ENCODE measurements at regions not wholly inside any gene's neighbourhood (a gene's known extent, or its start where the extent isn't known, plus 50 kb on each side); places are given as distances from the start of the nearest gene placed in this dataset.

GRCh38 chr3:76638006-76638405 is 401.9 kb upstream of the ROBO2 start:
- Histone ChIP-seq H3K4me1 (ENCODE audit: insufficient read depth, low read length) (peaks cover 7% of the 10 kb centered on the region), H3K9ac (ENCODE audit: low read depth, low read length) (no peak overlapping the region), H3K36me3 (ENCODE audit: insufficient read depth, low read length) (no peaks in the 10 kb centered on the region), H3K9me3 (ENCODE audit: control insufficient read depth, insufficient read depth, low read length) (no peaks in the 10 kb centered on the region)

GRCh38 chr3:76643623-76644304 is 396.1 kb upstream of the ROBO2 start:
- Histone ChIP-seq H3K9me3 (ENCODE audit: control insufficient read depth, insufficient read depth, low read length) (no peaks in the 10 kb centered on the region), H3K36me3 (ENCODE audit: insufficient read depth, low read length) (no peaks in the 10 kb centered on the region), H3K9ac (ENCODE audit: low read depth, low read length) (no peak overlapping the region), H3K4me1 (ENCODE audit: insufficient read depth, low read length) (no peaks in the 10 kb centered on the region; the same call in 1 of the 2 replicates)

- H3K4me1 ChIP-seq (ENCODE audit: insufficient read depth, low read length) = no peaks in the 10 kb centered on the region; the same call in 1 of the 2 replicates
- no peaks in the 10 kb centered on the region for H3K36me3 ChIP-seq (ENCODE audit: insufficient read depth, low read length)
- no peaks in the 10 kb centered on the region for H3K9me3 ChIP-seq (ENCODE audit: control insufficient read depth, insufficient read depth, low read length)
- H3K9ac ChIP-seq (ENCODE audit: low read depth, low read length) = no peak overlapping the region
Observed at GRCh38 chr3:76644305-76644675, 395.6 kb upstream of the ROBO2 start.

- Histone ChIP-seq H3K9ac (ENCODE audit: low read depth, low read length) (no peak overlapping the region), H3K36me3 (ENCODE audit: insufficient read depth, low read length) (no peaks in the 10 kb centered on the region), H3K9me3 (ENCODE audit: control insufficient read depth, insufficient read depth, low read length) (no peaks in the 10 kb centered on the region), H3K4me1 (ENCODE audit: insufficient read depth, low read length) (no peaks in the 10 kb centered on the region; the same call in 1 of the 2 replicates)
Observed at GRCh38 chr3:76645724-76646123, 394.2 kb upstream of the ROBO2 start.

GRCh38 chr3:76646921-76647562 is 392.9 kb upstream of the ROBO2 start:
- Histone ChIP-seq H3K9me3 (ENCODE audit: control insufficient read depth, insufficient read depth, low read length) (no peaks in the 10 kb centered on the region), H3K9ac (ENCODE audit: low read depth, low read length) (no peak overlapping the region), H3K36me3 (ENCODE audit: insufficient read depth, low read length) (no peaks in the 10 kb centered on the region), H3K4me1 (ENCODE audit: insufficient read depth, low read length) (no peaks in the 10 kb centered on the region; the same call in none of the 2 replicates)

GRCh38 chr3:76651784-76652183 is 388.1 kb upstream of the ROBO2 start:
- H3K4me1 ChIP-seq (ENCODE audit: insufficient read depth, low read length) = peaks cover 10% of the 10 kb centered on the region
- H3K36me3 ChIP-seq (ENCODE audit: insufficient read depth, low read length) = no peaks in the 10 kb centered on the region
- H3K9ac ChIP-seq (ENCODE audit: low read depth, low read length) = no peak overlapping the region
- H3K9me3 ChIP-seq (ENCODE audit: control insufficient read depth, insufficient read depth, low read length) = no peaks in the 10 kb centered on the region

- peaks cover 10% of the 10 kb centered on the region; the same call in 1 of the 2 replicates for H3K4me1 ChIP-seq (ENCODE audit: insufficient read depth, low read length)
- H3K9ac ChIP-seq (ENCODE audit: low read depth, low read length) = no peak overlapping the region
- no peaks in the 10 kb centered on the region for H3K9me3 ChIP-seq (ENCODE audit: control insufficient read depth, insufficient read depth, low read length)
- H3K36me3 ChIP-seq (ENCODE audit: insufficient read depth, low read length) = no peaks in the 10 kb centered on the region
Observed at GRCh38 chr3:76652524-76652923, 387.4 kb upstream of the ROBO2 start.

- Histone ChIP-seq H3K36me3 (ENCODE audit: insufficient read depth, low read length) (no peaks in the 10 kb centered on the region), H3K9me3 (ENCODE audit: control insufficient read depth, insufficient read depth, low read length) (no peaks in the 10 kb centered on the region), H3K4me1 (ENCODE audit: insufficient read depth, low read length) (peaks cover 10% of the 10 kb centered on the region; the same call in 1 of the 2 replicates), H3K9ac (ENCODE audit: low read depth, low read length) (no peak overlapping the region)
Observed at GRCh38 chr3:76653640-76654251, 386.2 kb upstream of the ROBO2 start.

- peaks cover 23% of the 10 kb centered on the region for H3K4me1 ChIP-seq (ENCODE audit: insufficient read depth, low read length)
- H3K36me3 ChIP-seq (ENCODE audit: insufficient read depth, low read length) = no peaks in the 10 kb centered on the region
- H3K9me3 ChIP-seq (ENCODE audit: control insufficient read depth, insufficient read depth, low read length) = no peaks in the 10 kb centered on the region
- H3K9ac ChIP-seq (ENCODE audit: low read depth, low read length) = no peak overlapping the region
Observed at GRCh38 chr3:76656531-76657070, 383.3 kb upstream of the ROBO2 start.

GRCh38 chr3:76657909-76658308 is 382.0 kb upstream of the ROBO2 start:
- H3K36me3 ChIP-seq (ENCODE audit: insufficient read depth, low read length) = no peaks in the 10 kb centered on the region
- no peaks in the 10 kb centered on the region for H3K9me3 ChIP-seq (ENCODE audit: control insufficient read depth, insufficient read depth, low read length)
- H3K4me1 ChIP-seq (ENCODE audit: insufficient read depth, low read length) = peaks cover 34% of the 10 kb centered on the region
- H3K9ac ChIP-seq (ENCODE audit: low read depth, low read length) = no peak overlapping the region

- Histone ChIP-seq H3K4me1 (ENCODE audit: insufficient read depth, low read length) (peaks cover 38% of the 10 kb centered on the region), H3K36me3 (ENCODE audit: insufficient read depth, low read length) (no peaks in the 10 kb centered on the region), H3K9me3 (ENCODE audit: control insufficient read depth, insufficient read depth, low read length) (no peaks in the 10 kb centered on the region), H3K9ac (ENCODE audit: low read depth, low read length) (peak overlapping the region; percentile 29; the same call in 1 of the 2 replicates)
Observed at GRCh38 chr3:76661527-76662250, 378.2 kb upstream of the ROBO2 start.

GRCh38 chr3:76664816-76665215 is 375.1 kb upstream of the ROBO2 start:
- Histone ChIP-seq H3K9ac (ENCODE audit: low read depth, low read length) (no peak overlapping the region), H3K36me3 (ENCODE audit: insufficient read depth, low read length) (no peaks in the 10 kb centered on the region), H3K9me3 (ENCODE audit: control insufficient read depth, insufficient read depth, low read length) (no peaks in the 10 kb centered on the region), H3K4me1 (ENCODE audit: insufficient read depth, low read length) (peaks cover 38% of the 10 kb centered on the region)

- peaks cover 14% of the 10 kb centered on the region for H3K4me1 ChIP-seq (ENCODE audit: insufficient read depth, low read length)
- H3K9me3 ChIP-seq (ENCODE audit: control insufficient read depth, insufficient read depth, low read length) = no peaks in the 10 kb centered on the region
- no peaks in the 10 kb centered on the region for H3K36me3 ChIP-seq (ENCODE audit: insufficient read depth, low read length)
- H3K9ac ChIP-seq (ENCODE audit: low read depth, low read length) = no peak overlapping the region
Observed at GRCh38 chr3:76668653-76669052, 371.2 kb upstream of the ROBO2 start.

- no peak overlapping the region for H3K9ac ChIP-seq (ENCODE audit: low read depth, low read length)
- H3K36me3 ChIP-seq (ENCODE audit: insufficient read depth, low read length) = no peaks in the 10 kb centered on the region
- H3K4me1 ChIP-seq (ENCODE audit: insufficient read depth, low read length) = peaks cover 8% of the 10 kb centered on the region
- H3K9me3 ChIP-seq (ENCODE audit: control insufficient read depth, insufficient read depth, low read length) = no peaks in the 10 kb centered on the region
Observed at GRCh38 chr3:76669322-76669721, 370.6 kb upstream of the ROBO2 start.
